GM03348 (cell line): ENCODE measurements at regions not wholly inside any gene's neighbourhood (a gene's known extent, or its start where the extent isn't known, plus 50 kb on each side); places are given as distances from the start of the nearest gene placed in this dataset.
"Not testable (repeated sequence)": the region's sequence is repeated elsewhere in the genome, so short reads cannot be mapped to it uniquely, and the experiment has no call there.

Source experiments
- DNase-seq: peaks from one replicate; pipeline ENCODE4 v3.0.0; 2012; ENCODE audit warnings: low spot score

DNA sequence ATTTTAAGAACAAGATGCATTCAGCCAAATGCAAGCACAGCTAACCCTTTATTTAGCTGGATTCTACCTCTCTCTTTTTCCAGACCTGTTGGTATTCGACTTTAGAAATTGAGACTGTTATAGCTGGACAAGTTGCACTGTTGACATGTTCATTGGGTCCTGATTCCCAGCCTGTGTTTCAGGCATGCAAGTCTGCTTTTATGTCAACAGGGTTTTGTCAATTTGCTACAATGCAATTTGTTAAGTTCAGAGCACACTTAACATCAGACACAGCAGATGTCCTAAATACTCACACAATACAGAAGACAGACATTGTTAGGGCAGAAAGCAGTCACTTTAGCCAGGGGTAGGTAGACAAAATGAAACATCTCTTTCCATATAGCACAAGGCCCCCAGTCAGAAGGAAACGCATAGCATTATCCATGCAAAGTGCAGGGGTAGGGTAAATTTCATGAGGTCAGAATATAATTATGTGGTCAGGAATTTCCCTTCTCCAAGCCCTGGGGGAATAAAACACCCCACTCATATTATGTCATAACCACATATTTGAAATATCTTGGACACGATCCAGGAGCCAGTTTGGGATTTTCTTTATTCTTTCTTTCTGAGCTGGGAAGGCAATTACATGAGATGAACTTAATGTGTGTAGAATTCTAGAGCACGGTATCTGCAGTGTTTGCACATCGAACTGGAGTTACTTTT, 504.1 kb downstream of the NTRK3 start:
- peak; percentile 83 for DNase-seq

DNA sequence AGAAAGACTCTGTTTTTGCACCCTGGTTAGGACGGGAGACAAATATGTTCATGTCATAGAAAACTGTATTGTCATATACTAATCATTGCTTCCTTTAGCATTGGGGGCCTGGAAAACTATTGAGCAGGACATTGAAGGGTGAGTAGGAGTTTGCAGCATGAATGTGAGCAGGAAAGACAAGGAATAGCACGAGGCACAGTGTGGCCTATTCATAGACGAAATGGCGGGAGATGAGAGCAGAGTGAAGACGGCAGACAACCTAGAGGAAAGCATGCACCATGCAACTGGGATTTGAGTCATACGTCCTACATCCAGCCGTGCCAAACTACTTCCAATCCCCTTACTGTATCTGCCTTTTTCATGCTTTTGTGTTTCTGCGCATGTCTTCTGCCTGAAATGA, 508.1 kb downstream of the NTRK3 start:
- DNase-seq, result no peak

DNA sequence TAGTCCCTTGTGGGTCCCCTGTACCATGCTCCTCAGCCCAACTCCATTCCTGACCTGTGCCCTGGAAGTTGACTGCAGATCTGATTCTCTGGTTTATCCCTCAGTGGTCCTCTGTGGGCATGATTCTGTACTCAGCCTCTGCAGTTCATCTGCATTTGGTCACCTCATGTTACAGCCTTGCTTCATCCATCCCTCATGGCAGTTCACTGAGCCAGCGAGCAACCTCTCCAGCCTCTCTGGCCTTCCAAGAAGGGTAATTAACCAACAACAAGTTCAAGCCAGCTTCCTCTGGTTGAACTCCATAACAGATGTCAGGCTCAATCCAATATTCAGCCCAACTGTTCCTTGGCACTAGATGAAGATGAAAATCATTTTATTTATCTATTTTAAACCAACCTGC, 509.5 kb downstream of the NTRK3 start:
- DNase-seq, result no peak

DNA sequence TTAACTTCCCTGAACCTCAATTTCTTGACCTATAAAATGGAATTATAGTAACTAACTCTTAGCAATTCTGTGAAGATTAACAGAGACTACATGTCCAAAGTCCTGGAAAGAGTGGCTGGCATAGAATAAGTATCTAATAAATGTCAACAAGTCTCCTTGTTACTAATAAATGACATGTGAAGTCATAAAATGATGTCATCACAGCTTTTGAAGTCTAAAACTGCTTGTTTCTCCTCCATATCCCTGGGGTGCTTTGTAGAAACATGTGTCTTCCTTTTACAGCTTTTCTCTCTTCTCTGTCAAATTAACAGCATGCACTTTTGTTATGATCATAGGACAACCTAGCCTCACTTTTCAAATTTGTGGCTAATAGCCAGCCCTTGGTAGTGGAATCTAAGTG, 510.2 kb downstream of the NTRK3 start:
- no peak for DNase-seq

- DNase-seq, result no peak
Observed at GRCh38 chr15:87744815-87745214, 511.7 kb downstream of the NTRK3 start.

DNA sequence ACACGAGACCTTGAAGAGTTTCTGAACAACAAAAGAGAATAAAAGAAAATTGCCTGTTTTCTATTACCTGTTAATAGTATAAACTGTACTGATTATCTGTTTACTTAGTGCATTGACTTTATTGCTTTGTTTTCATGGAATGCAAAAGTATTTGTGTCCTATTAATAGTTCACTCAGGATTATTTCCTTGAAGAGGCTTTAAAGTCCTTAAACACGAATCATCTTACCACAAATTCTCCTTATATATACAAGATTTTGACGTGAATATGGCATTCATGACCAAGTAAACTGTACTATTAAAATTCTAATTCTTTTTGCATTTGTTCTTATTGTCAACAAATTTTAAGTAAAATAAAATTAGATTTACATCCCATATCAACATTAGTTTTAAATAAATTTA, 513.0 kb downstream of the NTRK3 start:
- DNase-seq, result peak; percentile 24

DNA sequence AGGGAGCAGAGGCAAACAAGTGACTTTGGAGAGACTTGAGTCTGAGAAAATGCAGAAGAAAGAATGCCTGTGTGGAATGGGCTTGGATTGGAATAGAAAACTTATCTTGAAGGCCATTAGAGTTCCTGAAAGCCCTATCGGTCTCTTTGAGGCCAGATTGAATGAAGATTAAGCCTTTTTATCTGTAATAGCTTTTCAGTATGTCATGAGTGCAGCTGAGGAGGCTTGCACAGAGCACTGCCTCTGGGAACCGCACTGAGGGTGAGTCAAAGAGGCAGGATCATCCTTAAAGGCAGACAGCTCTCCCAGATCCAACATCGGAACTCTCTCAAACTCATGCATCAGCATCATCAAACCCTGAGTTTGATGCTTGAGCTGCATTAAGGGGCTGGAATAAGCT, 515.2 kb downstream of the NTRK3 start:
- DNase-seq, result no peak

DNA sequence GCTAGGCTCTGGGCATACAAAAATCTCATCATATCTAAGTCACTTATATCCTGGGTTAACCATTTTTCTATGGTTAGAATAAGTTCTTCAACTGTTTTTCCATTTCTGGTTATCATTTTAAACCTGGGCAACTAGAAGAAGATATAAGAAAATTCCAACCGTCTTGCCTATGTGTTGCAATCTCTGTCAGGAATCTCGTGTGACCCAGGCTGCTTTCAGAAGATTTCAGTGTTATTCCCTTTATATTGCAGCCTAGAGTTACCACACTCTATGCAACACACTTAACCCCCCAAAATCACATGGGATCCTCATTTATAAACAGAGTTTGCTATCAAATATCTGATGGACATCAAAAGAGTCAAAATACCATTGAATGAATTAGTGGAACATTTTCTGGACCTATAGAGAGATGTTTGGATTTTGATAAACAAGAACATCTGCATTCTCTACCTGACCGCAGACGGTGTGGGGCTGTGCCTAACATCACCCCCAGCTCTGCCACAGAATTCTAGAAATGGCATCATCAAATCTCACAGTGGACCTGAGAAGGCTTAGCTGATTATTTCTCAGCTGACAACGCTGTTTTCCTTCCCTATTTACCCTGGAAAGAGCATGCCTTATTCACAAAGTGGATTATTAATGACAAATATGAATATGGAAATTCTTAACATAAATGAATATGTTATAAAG, 515.7 kb downstream of the NTRK3 start:
- no peak for DNase-seq

DNA sequence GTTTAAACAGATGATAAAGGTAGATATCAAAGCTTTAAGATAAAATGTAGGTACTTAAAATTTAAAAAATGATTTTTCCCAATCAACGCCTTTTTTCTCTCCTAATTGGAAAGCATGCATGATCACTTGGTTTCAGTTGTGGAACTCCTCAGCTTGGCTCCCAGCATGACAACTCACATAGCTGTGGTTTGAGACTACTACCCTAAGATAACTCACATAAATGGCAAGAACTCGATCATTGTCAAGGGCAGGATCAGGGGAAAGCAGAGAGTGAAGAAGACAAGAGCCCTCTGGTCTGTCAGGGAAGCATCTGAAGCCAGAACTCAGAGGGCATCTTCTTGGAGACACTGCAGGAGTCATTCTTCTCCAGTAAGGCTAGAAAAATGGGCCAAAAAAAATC, 516.7 kb downstream of the NTRK3 start:
- peak; percentile 41 for DNase-seq

- no peak for DNase-seq
Observed at GRCh38 chr15:87739081-87739480, 517.5 kb downstream of the NTRK3 start.

GRCh38 chr15:87737460-87737859, 519.1 kb downstream of the NTRK3 start:
- not testable (repeated sequence) for DNase-seq

DNA sequence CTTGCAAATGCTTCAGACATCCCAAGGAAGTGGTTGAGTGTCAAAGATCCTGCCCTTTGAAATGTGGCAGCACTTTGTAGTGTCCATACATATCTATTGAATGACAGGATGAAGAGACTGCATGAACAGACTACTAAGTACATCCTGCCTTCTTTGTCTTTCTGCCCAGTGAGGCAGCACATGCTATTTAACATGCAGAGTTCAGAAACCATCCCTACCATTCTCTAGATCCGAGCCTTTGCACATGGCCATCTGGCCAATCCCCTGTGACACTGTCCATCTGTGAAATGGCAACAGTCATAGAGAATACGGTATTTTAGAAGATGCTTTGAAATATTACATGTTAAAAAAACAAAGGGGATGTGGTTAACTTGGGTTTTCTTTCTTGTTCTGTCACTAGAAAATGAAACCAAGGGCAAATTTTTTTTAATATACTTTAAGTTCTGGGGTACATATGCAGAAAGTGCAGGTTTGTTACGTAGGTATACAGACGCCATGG, 519.6 kb downstream of the NTRK3 start:
- DNase-seq, result peak; percentile 19

- DNase-seq, result peak; percentile 71
Observed at GRCh38 chr15:87736401-87736800, 520.1 kb downstream of the NTRK3 start.

GRCh38 chr15:87735522-87735921, 521.0 kb downstream of the NTRK3 start:
- no peak for DNase-seq

GRCh38 chr15:87734571-87735373, 521.8 kb downstream of the NTRK3 start:
- DNase-seq, result no peak

GRCh38 chr15:87733977-87734376, 522.6 kb downstream of the NTRK3 start:
- DNase-seq, result no peak

DNA sequence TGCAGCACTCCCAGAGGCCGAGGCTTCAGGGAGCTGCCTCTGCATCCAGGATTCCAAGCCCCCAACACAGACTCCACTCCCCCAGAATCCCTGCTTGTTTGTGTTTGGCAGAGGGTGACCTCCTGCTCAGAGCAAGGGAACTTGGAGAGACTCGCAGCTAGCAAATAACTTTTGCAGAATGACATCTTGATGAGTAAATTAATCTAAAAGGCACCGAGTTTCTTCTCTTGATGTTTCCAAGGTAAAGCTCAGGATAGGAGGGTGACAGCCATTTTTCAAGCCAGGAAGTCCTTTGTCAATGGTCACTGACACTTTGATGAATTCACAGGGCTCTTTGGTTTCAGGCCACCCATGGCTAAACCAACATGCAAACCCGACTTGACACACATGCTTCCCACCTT, 523.0 kb downstream of the NTRK3 start:
- DNase-seq, result no peak

GRCh38 chr15:87732976-87733375, 523.6 kb downstream of the NTRK3 start:
- peak; percentile 35 for DNase-seq

GRCh38 chr15:87731630-87732029, 524.9 kb downstream of the NTRK3 start:
- DNase-seq, result no peak

DNA sequence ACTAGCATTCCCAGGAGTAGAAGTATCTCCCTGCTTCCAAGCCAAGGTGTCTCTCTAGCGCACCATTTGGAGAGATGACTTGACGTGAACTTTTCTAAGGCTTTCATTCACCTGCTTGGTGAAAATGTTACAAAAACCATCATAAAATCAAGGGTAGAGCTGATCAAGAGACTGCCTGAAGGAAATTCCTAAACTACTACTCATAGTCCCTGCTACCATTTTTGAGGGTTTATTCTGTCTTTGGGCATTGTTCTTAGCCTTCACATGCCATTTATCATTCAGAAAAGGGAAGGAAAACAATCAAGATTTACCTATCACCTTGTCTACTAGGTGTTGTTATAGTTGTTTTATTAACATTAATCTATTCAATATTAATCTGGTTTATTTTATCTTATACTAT, 525.8 kb downstream of the NTRK3 start:
- DNase-seq, result no peak

GRCh38 chr15:87728998-87729397, 527.5 kb downstream of the NTRK3 start:
- no peak for DNase-seq

DNA sequence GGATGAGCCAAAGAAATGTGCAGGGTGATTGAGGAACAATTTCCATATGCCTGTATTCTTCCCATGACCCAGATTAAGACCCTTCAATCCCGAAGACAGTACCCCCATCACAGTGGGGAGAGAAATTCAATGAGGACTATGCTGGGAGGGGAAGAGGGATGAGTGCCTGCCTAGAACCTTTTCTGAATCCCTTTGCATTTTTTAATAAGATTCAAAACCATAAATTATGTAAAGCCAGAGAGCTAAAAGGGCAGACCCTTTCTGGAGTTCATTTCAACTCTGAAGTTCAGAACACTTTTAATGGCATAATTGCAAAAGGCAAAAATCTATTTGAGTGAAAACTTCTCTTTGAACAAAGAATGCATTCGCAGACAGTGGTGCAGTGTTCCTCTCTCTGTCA, 529.5 kb downstream of the NTRK3 start:
- no peak for DNase-seq

- no peak for DNase-seq
Observed at GRCh38 chr15:87724330-87724729, 532.2 kb downstream of the NTRK3 start.
